ENCODE measurements at regions not wholly inside any gene's neighbourhood (a gene's known extent, or its start where the extent isn't known, plus 50 kb on each side); places are given as distances from the start of the nearest gene placed in this dataset.

- H3K9me3 ChIP-seq (ENCODE audit: insufficient read depth, low read length), result no peaks in the 10 kb centered on the region
- no peaks in the 10 kb centered on the region for H3F3A ChIP-seq (ENCODE audit: insufficient read depth)
- H3K27ac ChIP-seq (ENCODE audit: low read depth, low read length), result no peak overlapping the region
- H3K27me3 ChIP-seq (ENCODE audit: low read length), result no peaks in the 10 kb centered on the region
- H3K4me3 ChIP-seq (ENCODE audit: insufficient read depth, low read length, poor library complexity, severe bottlenecking), result no peak overlapping the region
- H3K9me2 ChIP-seq (replicated peaks; ENCODE audit: insufficient read depth, low read length), result no peaks in the 10 kb centered on the region
- TF ChIP-seq CTCF (IDR thresholded peaks at IDR 0.05; ENCODE audit: insufficient read depth, low read length, poor library complexity, severe bottlenecking), result no peak
- TF ChIP-seq EZH2phosphoT487 (conservative IDR thresholded peaks at IDR 0.05; ENCODE audit: low read length), result no peak
- no peaks in the 10 kb centered on the region for H3K36me3 ChIP-seq (ENCODE audit: low read length)
- no peak overlapping the region for H3K9ac ChIP-seq (ENCODE audit: low read length)
- no peak overlapping the region for H3K4me2 ChIP-seq (ENCODE audit: low read depth, low read length, poor library complexity, severe bottlenecking)
- H4K20me1 ChIP-seq (ENCODE audit: low read depth, low read length), result no peaks in the 10 kb centered on the region
- no peaks in the 10 kb centered on the region for H3K79me2 ChIP-seq (ENCODE audit: insufficient read depth, low read length)
- no peak overlapping the region for H2AFZ ChIP-seq (ENCODE audit: low read depth, low read length, severe bottlenecking)
These were observed 144.5 kb upstream of the DCN start for GRCh38 chr12:91327131-91327530.

GRCh38 chr12:91326058-91327027 lies 143.7 kb upstream of the DCN start:
- Histone ChIP-seq H3K36me3 (ENCODE audit: low read length) (no peaks in the 10 kb centered on the region), H3K27ac (ENCODE audit: low read depth, low read length) (no peak overlapping the region), H3F3A (ENCODE audit: insufficient read depth) (no peaks in the 10 kb centered on the region), H3K79me2 (ENCODE audit: insufficient read depth, low read length) (no peaks in the 10 kb centered on the region), H3K27me3 (ENCODE audit: low read length) (no peaks in the 10 kb centered on the region), H3K9me2 (replicated peaks; ENCODE audit: insufficient read depth, low read length) (no peaks in the 10 kb centered on the region), H3K4me3 (ENCODE audit: insufficient read depth, low read length, poor library complexity, severe bottlenecking) (no peak overlapping the region), H2AFZ (ENCODE audit: low read depth, low read length, severe bottlenecking) (no peak overlapping the region), H4K20me1 (ENCODE audit: low read depth, low read length) (no peaks in the 10 kb centered on the region), H3K4me2 (ENCODE audit: low read depth, low read length, poor library complexity, severe bottlenecking) (no peak overlapping the region), H3K9ac (ENCODE audit: low read length) (no peak overlapping the region), H3K9me3 (ENCODE audit: insufficient read depth, low read length) (no peaks in the 10 kb centered on the region)
- peak; percentile 70 for TF ChIP-seq CTCF (IDR thresholded peaks at IDR 0.05; ENCODE audit: insufficient read depth, low read length, poor library complexity, severe bottlenecking)
- no peak for TF ChIP-seq EZH2phosphoT487 (conservative IDR thresholded peaks at IDR 0.05; ENCODE audit: low read length)

GRCh38 chr12:91320999-91321398 lies 138.4 kb upstream of the DCN start:
- no peaks in the 10 kb centered on the region for H3K36me3 ChIP-seq (ENCODE audit: low read length)
- no peak overlapping the region for H3K4me3 ChIP-seq (ENCODE audit: insufficient read depth, low read length, poor library complexity, severe bottlenecking)
- no peaks in the 10 kb centered on the region for H4K20me1 ChIP-seq (ENCODE audit: low read depth, low read length)
- H3K27me3 ChIP-seq (ENCODE audit: low read length), result no peaks in the 10 kb centered on the region
- no peaks in the 10 kb centered on the region for H3F3A ChIP-seq (ENCODE audit: insufficient read depth)
- H3K9me2 ChIP-seq (replicated peaks; ENCODE audit: insufficient read depth, low read length), result no peaks in the 10 kb centered on the region
- H3K9me3 ChIP-seq (ENCODE audit: insufficient read depth, low read length), result no peaks in the 10 kb centered on the region
- H3K79me2 ChIP-seq (ENCODE audit: insufficient read depth, low read length), result no peaks in the 10 kb centered on the region
- H3K27ac ChIP-seq (ENCODE audit: low read depth, low read length), result no peak overlapping the region
- H3K9ac ChIP-seq (ENCODE audit: low read length), result no peak overlapping the region
- TF ChIP-seq EZH2phosphoT487 (conservative IDR thresholded peaks at IDR 0.05; ENCODE audit: low read length) (no peak), CTCF (IDR thresholded peaks at IDR 0.05; ENCODE audit: insufficient read depth, low read length, poor library complexity, severe bottlenecking) (no peak)
- H3K4me2 ChIP-seq (ENCODE audit: low read depth, low read length, poor library complexity, severe bottlenecking), result no peak overlapping the region
- H2AFZ ChIP-seq (ENCODE audit: low read depth, low read length, severe bottlenecking), result no peak overlapping the region

Measured in SU-DHL-6 (cell line).